ENCODE measurements at regions not wholly inside any gene's neighbourhood (a gene's known extent, or its start where the extent isn't known, plus 50 kb on each side); places are given as distances from the start of the nearest gene placed in this dataset.

DNA sequence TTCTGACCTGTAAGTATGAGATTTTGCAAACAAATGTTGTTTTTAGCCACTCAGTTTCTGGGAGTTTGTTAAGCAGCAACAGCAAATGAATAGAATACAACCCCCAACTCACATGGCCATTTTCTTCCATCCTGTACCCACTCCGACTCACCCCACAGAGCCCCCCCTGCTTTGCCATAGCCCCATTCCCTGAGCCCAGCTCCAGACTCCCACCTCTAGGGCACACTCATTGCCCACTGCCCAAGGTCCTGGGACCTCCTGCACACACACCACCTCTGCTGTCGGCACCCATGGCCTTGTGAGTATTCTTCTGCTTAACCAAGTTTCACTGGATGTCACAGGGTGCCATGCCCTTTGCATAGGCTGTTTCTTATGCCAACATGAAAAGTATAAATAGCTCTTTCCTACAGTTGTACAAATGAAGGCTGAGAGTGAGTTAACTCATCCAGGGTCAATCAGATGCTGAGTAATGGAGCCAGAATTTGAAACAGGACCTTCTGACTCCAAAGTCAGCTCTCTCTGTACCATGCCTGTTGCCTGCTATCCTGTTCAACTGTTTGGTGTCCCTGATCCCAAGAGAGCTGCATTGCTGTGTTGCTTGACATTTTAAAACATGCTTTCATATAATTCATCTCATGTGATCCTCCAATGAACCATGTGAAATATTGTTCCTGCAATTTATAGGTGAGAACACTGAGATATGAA, 367.8 kb upstream of the ZMIZ1 start:
- DNase-seq = no peak
- no peak overlapping the region for H3K4me3 ChIP-seq (ENCODE audit: low read depth, low read length)
- no peaks in the 10 kb centered on the region for H3K27me3 ChIP-seq (replicated peaks)
- TF ChIP-seq, protein P1, sequence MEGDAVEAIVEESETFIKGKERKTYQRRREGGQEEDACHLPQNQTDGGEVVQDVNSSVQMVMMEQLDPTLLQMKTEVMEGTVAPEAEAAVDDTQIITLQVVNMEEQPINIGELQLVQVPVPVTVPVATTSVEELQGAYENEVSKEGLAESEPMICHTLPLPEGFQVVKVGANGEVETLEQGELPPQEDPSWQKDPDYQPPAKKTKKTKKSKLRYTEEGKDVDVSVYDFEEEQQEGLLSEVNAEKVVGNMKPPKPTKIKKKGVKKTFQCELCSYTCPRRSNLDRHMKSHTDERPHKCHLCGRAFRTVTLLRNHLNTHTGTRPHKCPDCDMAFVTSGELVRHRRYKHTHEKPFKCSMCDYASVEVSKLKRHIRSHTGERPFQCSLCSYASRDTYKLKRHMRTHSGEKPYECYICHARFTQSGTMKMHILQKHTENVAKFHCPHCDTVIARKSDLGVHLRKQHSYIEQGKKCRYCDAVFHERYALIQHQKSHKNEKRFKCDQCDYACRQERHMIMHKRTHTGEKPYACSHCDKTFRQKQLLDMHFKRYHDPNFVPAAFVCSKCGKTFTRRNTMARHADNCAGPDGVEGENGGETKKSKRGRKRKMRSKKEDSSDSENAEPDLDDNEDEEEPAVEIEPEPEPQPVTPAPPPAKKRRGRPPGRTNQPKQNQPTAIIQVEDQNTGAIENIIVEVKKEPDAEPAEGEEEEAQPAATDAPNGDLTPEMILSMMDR (IDR thresholded peaks at IDR 0.05; ENCODE audit: low read depth, low read length, missing control alignments) = no peak
- no peak overlapping the region for H3K27ac ChIP-seq
- no peaks in the 10 kb centered on the region for H3K36me3 ChIP-seq (replicated peaks)
- in situ Hi-C loops (cut with HindIII; ENCODE audit: low pct_ligation_motif_present, low sequenced_read_pairs) = no loop called here

DNA sequence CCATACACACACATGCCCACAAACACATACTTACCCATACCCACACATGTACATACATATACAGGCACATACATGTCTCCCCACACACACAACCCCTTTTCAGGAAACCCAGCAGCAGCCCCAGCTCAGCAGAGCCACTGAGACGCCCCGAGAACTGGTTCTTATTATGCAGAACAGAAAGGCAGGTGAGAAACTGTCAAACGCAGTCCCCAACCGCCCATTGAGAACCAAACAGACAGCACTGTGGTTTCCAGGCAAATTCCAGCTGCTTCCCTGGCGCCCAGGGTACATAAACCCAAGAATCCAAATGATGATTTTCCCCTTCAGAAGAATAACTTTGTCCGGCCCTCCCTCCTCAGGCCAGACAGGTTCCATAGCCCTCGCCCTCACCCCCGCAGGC, 366.6 kb upstream of the ZMIZ1 start:
- no peaks in the 10 kb centered on the region for H3K36me3 ChIP-seq (replicated peaks)
- H3K27ac ChIP-seq = no peak overlapping the region
- no peak for DNase-seq
- H3K27me3 ChIP-seq (replicated peaks) = no peaks in the 10 kb centered on the region
- in situ Hi-C loops (cut with HindIII; ENCODE audit: low pct_ligation_motif_present, low sequenced_read_pairs) = no loop called here
- H3K4me3 ChIP-seq (ENCODE audit: low read depth, low read length) = no peak overlapping the region
- TF ChIP-seq, protein P1 (IDR thresholded peaks at IDR 0.05; ENCODE audit: low read depth, low read length, missing control alignments) = no peak

DNA sequence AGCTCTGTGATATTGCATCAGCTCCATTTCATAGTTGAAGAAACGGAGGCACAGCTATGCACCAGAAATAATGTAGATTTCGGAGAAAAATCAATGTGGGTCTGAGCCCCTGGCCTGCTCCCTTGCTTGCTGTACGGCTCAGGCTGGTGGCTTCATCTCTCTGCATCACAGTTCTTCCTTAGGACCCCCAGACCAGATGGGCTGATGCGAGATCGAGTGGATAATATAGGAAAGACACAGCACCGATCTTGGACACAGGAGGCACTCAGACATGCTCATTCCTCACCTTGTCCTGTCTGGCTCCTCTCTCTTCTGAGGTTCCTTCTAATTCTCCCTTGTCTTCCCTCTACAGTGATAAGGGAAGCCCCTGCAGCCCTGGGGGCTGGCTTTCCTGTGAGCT, 365.9 kb upstream of the ZMIZ1 start:
- no peak overlapping the region for H3K4me3 ChIP-seq (ENCODE audit: low read depth, low read length)
- no peaks in the 10 kb centered on the region for H3K27me3 ChIP-seq (replicated peaks)
- no peak for DNase-seq
- no peaks in the 10 kb centered on the region for H3K36me3 ChIP-seq (replicated peaks)
- in situ Hi-C loops (cut with HindIII; ENCODE audit: low pct_ligation_motif_present, low sequenced_read_pairs) = no loop called here
- TF ChIP-seq, protein P1 (IDR thresholded peaks at IDR 0.05; ENCODE audit: low read depth, low read length, missing control alignments) = no peak
- no peak overlapping the region for H3K27ac ChIP-seq

DNA sequence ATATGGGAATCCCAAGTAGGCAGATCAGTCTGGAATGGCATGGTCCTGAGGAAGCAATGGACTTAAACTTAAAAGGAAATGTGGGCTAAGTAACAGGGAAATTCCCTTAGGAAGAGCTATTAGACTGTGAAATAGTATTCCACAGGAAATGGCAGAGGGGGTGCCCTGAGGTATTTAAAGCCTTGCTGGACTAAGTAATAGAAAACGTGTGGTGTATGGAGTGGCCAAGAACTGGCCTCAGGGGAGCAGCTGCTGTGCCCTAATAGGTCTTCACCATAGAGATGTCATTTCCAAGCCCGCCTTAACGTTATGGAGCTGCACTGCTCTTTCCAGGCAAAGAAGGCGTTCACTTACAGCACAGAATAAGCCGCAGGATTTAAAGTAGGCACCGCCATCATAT, 365.2 kb upstream of the ZMIZ1 start:
- H3K27me3 ChIP-seq (replicated peaks) = no peaks in the 10 kb centered on the region
- in situ Hi-C loops (cut with HindIII; ENCODE audit: low pct_ligation_motif_present, low sequenced_read_pairs) = no loop called here
- H3K27ac ChIP-seq = no peak overlapping the region
- TF ChIP-seq, protein P1 (IDR thresholded peaks at IDR 0.05; ENCODE audit: low read depth, low read length, missing control alignments) = no peak
- H3K36me3 ChIP-seq (replicated peaks) = no peaks in the 10 kb centered on the region
- no peak overlapping the region for H3K4me3 ChIP-seq (ENCODE audit: low read depth, low read length)
- no peak for DNase-seq

DNA sequence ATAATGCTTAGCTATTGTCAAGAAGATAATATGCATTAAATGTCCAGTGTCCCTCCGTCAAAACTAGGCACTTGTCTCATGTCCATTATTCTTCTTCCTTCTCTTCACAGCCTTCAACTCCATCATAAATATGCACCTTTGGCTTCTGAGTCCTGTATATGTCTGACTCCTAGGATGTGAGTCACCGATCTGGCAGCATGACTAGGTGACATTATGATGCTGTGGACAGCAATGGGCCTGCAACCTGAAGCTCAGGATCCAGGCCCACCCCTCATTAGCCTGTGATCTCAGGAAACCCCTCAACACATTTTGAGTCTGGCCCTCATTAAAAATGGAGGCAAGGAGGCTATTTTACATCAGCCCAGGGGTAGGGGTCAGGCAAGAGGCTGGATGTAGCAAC, 362.5 kb upstream of the ZMIZ1 start:
- TF ChIP-seq, protein P1 (IDR thresholded peaks at IDR 0.05; ENCODE audit: low read depth, low read length, missing control alignments) = no peak
- Histone ChIP-seq H3K27me3 (replicated peaks) (no peaks in the 10 kb centered on the region), H3K4me3 (ENCODE audit: low read depth, low read length) (no peak overlapping the region), H3K27ac (no peak overlapping the region), H3K36me3 (replicated peaks) (no peaks in the 10 kb centered on the region)
- no peak for DNase-seq
- in situ Hi-C loops (cut with HindIII; ENCODE audit: low pct_ligation_motif_present, low sequenced_read_pairs) = no loop called here

Measured in brain microvascular endothelial cell (primary cell).